HL-60 (cell line): ENCODE measurements at regions not wholly inside any gene's neighbourhood (a gene's known extent, or its start where the extent isn't known, plus 50 kb on each side); places are given as distances from the start of the nearest gene placed in this dataset.

Experiments used
- DNase-seq, 2 experiments: peaks; one replicate each; pipeline ENCODE4 v3.0.0-alpha.2; 2010 to 2020; ENCODE audit warnings: low read depth in 1 of 2, low spot score in 1 of 2
- H3K27ac ChIP-seq: fragments of 250-450 bp; sonication (Bioruptor Pico); replicated peaks from 2 replicates; pipeline ENCODE4 v1.5.1; 2020; ENCODE audit warnings: mild to moderate bottlenecking, moderate library complexity
- H3K27me3 ChIP-seq: fragments of 250-450 bp; sonication (Bioruptor Pico); 2 replicates; pipeline ENCODE4 v1.5.1; 2021; ENCODE audit warnings: mild to moderate bottlenecking, moderate library complexity; ENCODE audit not compliant: insufficient read depth, poor library complexity, severe bottlenecking
- H3K4me3 ChIP-seq: replicated peaks from 2 replicates; pipeline ENCODE4 v1.5.1; 2011; ENCODE audit warnings: mild to moderate bottlenecking, control low read depth, low read length; ENCODE audit not compliant: insufficient read depth
- GABPA ChIP-seq: IDR thresholded peaks from 2 replicates; pipeline ENCODE4 v1.6.1; 2012; ENCODE audit warnings: low read depth
- POLR2AphosphoS5 ChIP-seq: IDR thresholded peaks from 2 replicates; pipeline ENCODE4 v1.6.1; 2012; ENCODE audit warnings: low read depth
- SPI1 ChIP-seq: IDR thresholded peaks from 2 replicates; pipeline ENCODE4 v1.6.1; 2012; ENCODE audit warnings: low read depth, mild to moderate bottlenecking, borderline replicate concordance
- TF ChIP-seq, protein P1 (sequence below): IDR thresholded peaks from 2 replicates; pipeline ENCODE4 v1.6.1; 2012; ENCODE audit warnings: low read depth; ENCODE audit not compliant: insufficient replicate concordance
- TF ChIP-seq, protein P2 (sequence below): IDR thresholded peaks from one replicate; pipeline ENCODE4 v1.5.1; 2011; ENCODE audit warnings: low read length, control low read depth, inconsistent platforms; ENCODE audit not compliant: insufficient read depth

DNA sequence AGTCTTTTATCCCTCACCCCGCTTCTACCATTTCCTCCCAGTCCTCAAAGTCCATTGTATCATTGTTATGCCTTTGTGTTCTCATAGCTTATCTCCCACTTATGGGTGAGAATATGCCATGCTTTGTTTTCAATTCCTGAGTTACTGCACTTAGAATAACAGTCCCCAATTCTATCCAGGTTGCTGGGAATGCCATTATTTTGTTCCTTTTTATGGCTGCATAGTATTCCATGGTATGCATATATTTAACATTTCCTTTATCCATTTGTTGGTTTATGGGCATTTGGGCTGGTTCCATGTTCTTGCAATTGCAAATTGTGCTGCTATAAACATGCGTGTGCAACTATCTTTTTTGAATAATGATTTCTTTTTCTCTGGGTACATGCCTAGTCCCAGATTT is 114.9 kb downstream of the VPREB1 start:
- Histone ChIP-seq H3K27ac (no peak overlapping the region), H3K27me3 (peaks cover 5% of the 10 kb centered on the region), H3K4me3 (no peak overlapping the region)
- DNase-seq: no peak
- TF ChIP-seq, protein P1, sequence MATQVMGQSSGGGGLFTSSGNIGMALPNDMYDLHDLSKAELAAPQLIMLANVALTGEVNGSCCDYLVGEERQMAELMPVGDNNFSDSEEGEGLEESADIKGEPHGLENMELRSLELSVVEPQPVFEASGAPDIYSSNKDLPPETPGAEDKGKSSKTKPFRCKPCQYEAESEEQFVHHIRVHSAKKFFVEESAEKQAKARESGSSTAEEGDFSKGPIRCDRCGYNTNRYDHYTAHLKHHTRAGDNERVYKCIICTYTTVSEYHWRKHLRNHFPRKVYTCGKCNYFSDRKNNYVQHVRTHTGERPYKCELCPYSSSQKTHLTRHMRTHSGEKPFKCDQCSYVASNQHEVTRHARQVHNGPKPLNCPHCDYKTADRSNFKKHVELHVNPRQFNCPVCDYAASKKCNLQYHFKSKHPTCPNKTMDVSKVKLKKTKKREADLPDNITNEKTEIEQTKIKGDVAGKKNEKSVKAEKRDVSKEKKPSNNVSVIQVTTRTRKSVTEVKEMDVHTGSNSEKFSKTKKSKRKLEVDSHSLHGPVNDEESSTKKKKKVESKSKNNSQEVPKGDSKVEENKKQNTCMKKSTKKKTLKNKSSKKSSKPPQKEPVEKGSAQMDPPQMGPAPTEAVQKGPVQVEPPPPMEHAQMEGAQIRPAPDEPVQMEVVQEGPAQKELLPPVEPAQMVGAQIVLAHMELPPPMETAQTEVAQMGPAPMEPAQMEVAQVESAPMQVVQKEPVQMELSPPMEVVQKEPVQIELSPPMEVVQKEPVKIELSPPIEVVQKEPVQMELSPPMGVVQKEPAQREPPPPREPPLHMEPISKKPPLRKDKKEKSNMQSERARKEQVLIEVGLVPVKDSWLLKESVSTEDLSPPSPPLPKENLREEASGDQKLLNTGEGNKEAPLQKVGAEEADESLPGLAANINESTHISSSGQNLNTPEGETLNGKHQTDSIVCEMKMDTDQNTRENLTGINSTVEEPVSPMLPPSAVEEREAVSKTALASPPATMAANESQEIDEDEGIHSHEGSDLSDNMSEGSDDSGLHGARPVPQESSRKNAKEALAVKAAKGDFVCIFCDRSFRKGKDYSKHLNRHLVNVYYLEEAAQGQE: no peak
- TF ChIP-seq GABPA (no peak), SPI1 (no peak), POLR2AphosphoS5 (no peak)
- TF ChIP-seq, protein P2, sequence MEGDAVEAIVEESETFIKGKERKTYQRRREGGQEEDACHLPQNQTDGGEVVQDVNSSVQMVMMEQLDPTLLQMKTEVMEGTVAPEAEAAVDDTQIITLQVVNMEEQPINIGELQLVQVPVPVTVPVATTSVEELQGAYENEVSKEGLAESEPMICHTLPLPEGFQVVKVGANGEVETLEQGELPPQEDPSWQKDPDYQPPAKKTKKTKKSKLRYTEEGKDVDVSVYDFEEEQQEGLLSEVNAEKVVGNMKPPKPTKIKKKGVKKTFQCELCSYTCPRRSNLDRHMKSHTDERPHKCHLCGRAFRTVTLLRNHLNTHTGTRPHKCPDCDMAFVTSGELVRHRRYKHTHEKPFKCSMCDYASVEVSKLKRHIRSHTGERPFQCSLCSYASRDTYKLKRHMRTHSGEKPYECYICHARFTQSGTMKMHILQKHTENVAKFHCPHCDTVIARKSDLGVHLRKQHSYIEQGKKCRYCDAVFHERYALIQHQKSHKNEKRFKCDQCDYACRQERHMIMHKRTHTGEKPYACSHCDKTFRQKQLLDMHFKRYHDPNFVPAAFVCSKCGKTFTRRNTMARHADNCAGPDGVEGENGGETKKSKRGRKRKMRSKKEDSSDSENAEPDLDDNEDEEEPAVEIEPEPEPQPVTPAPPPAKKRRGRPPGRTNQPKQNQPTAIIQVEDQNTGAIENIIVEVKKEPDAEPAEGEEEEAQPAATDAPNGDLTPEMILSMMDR: no peak

DNA sequence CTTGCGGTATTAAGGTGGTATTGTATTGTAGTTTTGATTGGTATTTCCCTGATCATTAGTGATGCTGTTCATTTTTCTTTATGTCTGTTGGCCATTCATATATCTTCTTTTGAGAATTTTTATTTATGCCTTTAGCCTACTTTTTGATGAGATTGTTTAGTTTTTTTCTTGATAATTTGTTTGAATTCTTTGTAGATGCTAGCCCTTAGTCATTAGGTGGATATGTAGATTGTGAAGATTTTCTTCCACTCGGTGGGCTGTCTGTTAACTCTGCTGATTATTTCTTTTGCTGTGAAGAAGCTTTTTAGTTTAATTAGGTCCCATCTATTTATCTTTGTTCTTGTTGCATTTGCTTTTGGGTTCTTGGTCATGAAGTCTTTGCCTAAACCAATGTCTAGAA is 115.4 kb downstream of the VPREB1 start:
- TF ChIP-seq, protein P1: no peak
- TF ChIP-seq GABPA: no peak
- no peak for TF ChIP-seq SPI1
- no peak for TF ChIP-seq POLR2AphosphoS5
- TF ChIP-seq, protein P2: no peak
- Histone ChIP-seq H3K27ac (no peak overlapping the region), H3K4me3 (no peak overlapping the region), H3K27me3 (peaks cover 5% of the 10 kb centered on the region)
- DNase-seq: no peak

DNA sequence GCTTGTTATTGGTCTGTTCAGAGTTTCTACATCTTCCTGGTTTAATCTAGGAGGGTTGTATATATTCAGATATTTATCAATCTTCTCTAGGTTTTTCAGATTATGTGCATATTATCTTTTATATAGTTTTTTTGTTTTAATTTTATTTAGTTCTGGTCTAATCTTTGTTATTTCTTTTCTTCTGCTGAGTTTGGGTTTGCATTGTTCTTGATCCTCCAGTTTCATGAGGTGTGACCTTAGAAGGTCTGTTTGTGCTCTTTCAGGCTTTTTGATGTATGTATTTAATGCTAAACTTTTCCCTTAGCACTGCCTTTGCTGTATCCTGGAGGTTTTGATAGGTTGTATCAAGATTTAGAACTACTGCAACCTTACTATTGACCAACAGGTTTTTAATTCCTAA is 117.7 kb downstream of the VPREB1 start:
- no peak overlapping the region for H3K27ac ChIP-seq
- H3K4me3 ChIP-seq: no peak overlapping the region
- DNase-seq: no peak
- peaks cover 5% of the 10 kb centered on the region for H3K27me3 ChIP-seq
- no peak for TF ChIP-seq GABPA
- TF ChIP-seq, protein P2: no peak
- TF ChIP-seq SPI1: no peak
- TF ChIP-seq POLR2AphosphoS5: no peak
- TF ChIP-seq, protein P1: no peak
